Fibroblast of gingiva (primary cell): ENCODE measurements at regions not wholly inside any gene's neighbourhood (a gene's known extent, or its start where the extent isn't known, plus 50 kb on each side); places are given as distances from the start of the nearest gene placed in this dataset.

Source experiments
- DNase-seq: peaks from one replicate; pipeline ENCODE4 v3.0.0-alpha.2; 2011; ENCODE audit warnings: low read depth

DNA sequence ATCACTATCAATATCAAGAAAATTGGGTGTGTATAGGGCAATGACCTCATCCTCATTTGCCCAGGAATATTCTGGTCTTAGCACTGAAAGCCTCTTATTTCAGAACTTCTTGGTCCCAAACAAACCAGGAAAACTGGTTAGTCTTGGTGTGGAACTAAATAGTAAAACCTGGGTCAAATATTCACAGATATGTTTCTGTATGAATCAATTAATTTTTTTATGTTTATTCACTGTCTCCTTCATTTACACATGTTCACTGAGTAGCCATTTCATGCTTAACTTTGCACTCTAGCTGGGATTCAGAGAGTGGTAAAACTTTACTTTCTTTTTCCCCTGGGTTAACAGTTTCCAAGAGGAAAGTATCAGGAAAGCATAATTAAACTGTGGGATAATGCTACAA is 113.7 kb upstream of the PAPPA start:
- no peak for DNase-seq

DNA sequence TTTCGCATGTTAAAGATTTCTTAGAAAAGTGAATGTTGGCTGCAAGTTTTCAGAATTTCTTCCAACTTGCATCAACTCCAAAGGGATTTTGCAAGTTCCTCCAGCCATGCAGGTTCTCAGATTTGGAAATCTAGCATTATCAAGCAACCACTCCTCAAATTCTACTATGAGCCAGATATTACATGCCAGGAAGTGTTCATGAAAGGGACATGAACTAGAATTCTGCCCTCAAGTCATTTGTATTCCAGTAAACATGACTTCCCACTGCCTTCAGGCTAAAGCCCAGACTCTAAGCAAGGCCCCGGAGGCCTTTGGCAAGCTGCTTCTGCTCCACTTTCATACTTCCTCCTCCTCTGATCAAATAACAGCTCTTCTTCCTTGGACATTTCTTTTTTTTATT is 111.3 kb upstream of the PAPPA start:
- DNase-seq = peak; percentile 2

DNA sequence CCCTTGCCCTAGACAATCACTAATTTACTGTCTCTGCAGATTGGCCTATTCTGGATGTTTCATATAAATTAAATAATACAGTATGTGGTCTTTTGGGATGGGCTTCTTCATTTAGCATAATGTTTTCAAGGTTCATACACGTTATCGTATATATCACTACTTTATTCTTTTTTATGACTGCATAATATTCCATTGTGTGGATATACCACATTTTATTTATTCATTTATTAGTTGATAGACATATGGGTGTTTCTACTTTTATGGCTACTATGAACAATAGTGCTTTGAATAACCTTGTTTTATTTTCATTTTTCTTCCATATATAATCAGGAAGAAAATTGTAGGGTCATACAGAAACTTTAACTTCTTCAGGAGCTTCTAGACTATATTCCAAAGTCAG is 108.5 kb upstream of the PAPPA start:
- no peak for DNase-seq

DNA sequence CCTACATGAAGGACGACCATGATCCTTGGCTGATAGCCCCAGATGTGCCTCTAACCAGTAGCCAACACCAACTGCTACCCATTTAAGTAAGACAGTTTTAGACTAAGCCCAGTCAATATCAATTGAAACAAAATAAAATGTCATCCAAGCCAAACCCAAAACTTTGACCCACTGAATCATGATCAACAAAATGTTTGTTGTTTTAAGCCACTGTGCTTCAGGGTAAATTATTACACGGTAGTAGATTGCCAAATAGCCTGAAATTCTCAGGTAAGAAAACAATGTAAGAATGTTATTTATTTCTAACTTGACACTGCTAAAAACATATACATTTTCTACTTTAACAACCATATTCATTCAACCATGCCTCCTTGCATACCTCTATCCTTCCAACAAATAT is 105.5 kb upstream of the PAPPA start:
- no peak for DNase-seq

DNA sequence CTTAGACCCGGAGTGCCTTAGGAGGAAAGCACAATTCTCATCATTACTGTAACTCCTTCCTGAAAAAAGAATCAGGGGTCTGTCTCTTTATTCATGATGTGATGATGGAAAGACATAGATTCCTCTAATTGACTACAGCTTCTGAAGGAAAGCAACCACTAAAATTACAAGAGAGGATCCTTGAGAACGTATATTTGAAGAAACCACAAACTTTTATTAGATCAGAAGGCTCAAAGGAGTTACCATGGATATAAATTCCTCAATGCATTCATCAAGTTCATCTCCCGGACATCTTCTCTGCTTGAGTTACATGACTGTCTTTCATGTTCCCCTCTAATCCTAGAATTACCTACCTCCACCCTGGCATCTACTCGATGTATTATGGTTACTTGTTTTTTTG is 104.1 kb upstream of the PAPPA start:
- no peak for DNase-seq

DNA sequence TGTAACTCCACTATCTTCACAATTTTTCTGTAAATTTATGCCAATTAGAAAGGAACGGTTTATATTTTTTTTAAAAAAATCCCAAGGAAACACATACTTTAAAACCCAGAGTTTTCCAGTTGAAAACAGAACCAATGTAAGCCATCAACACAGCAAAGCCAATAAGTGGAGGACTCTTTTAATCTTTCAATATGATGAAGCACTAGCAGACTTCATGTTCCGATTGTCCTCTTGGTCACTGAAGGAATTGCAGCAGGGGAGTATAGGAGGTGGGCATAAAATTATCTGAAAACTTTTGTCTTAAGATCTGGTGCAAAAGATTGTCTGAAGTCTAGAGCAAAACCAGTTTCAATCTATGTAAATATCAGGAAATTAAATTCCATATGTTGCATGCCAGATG is 102.1 kb upstream of the PAPPA start:
- no peak for DNase-seq

DNA sequence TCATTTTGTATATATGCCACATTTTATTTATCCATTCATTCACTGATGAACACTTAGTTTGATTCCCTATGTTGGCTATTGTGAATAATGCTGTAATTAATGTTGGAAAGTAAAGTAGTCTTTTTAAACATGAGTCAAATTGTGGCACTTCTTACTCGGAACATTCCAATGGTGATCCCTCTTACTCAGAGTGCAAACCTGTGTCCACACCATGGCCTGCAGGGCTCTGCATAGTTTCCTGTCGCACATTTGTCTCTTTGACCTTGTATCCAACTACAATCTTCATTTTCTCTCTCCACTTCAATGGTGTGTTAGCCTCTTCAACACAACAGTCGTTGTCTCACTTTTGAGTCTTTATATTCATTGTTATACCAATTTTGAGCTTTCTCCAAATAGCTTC is 98.1 kb upstream of the PAPPA start:
- DNase-seq = no peak

DNA sequence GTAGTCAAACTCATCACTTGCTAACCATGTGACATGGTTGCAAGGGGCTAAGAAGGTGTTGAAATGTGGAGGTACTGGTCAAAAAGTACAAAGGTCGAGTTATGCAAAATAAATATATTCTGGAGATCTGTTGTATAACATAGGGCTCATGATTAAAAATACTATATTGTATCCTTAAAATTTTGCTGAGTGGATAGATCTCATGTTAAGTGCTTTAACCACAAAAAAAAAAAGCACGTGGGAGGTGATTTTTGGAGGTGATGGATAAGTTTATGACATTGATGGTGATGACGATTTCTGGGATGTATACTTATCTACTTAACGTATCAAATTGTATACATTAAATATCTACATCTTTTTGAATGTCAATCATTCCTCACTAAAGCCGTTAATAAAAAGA is 96.2 kb upstream of the PAPPA start:
- no peak for DNase-seq

DNA sequence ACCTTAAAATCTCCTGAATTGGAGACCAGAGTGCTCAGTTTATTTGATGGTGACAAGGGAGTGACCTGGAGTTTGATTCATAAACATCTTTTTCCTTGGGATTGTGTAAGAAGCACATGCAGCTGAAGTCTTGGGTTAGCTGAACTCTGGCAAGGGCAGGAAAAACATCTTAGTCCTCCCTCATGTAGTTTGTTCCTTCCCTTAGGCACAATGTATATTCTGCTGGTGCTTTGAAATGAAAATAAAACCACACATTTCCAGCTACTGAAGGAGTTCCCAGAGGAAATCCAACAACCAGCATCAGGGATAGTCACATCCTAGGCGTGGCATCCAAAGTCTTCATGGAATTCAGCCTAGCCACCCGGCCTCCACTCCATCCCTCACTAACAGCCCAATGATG is 95.2 kb upstream of the PAPPA start:
- peak; percentile 13 for DNase-seq

DNA sequence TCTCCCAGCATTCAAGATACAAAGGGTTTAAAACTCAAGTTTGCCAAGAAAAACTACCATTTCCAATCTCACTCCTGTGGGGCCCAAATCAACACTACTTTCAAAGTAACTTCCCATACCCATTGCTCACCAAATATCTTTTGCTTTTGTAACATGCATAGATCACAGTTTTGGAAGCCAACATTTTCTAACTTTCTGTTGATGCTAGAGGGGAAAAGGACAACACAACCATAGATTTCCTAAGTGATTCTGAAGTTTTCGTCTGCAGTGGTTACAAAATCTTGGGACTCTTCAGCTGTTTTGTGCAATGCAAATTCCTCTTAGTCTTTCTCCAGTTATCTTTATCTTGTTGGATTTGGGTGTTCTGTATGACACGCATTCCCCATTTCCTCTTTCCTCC is 94.1 kb upstream of the PAPPA start:
- peak; percentile 63 for DNase-seq

DNA sequence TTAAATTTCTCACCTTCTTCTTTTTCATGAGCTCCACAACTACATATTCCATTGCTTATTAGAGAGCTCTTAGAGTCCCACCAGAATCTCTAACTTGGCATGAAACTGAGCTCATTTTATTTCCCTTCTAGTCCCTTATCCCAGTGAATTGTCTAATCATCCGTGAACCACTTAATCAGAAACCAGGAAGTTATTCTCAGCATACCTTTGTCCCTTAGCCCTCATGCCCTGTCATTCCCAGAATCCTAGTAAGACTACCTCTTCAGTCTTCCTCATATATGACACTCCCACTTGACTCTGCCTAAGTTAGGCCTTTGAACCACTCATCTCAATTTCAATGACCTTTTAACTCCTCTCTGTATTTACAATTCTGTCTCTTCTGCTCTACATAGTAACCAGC is 93.0 kb upstream of the PAPPA start:
- DNase-seq = no peak

DNA sequence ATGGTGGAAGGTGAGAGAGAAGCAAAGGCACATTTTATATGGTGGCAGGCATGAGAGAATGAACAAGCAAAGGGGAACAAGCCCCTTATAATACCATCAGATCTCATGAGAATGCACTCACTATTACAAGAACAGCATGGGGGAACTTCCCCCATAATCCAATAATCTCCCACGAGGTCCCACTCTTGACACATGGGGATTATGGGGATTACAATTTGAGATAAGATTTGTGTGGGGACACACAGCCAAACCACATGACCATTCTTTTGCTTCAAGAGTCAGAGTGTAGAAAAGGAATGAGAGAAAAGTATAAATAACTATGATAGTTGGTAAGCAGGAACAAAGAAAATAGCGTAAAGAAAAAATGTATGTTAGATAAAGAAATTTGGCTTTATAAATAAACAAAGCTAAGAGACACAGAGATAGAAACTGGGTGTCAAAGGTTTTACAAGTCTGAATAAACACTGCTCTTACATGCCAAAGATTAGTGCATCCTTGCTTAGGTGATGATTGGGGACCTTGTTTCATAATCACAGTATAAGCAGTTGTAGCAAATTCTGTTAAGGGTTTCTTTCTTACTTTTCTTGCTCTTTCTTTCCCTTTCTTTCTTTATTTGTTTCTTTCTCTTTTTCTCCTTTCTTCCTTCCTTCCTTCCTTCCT is 91.9 kb upstream of the PAPPA start:
- DNase-seq = no peak

DNA sequence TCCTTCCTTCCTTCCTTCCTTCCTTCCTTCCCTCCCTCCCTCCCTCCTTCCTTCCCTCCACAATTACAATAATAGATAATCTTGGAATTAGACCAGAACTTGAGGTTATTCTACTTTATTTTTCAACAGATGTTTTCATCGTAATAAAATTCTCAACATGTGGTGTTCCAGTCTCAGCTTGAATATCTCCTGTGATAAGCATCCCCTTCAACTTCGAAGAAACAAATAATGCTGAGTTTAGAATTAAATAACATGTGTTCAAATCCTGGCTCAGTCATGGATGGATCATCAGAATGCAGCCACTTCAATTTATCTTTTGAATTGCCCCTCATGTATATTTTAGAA is 91.4 kb upstream of the PAPPA start:
- DNase-seq = no peak

DNA sequence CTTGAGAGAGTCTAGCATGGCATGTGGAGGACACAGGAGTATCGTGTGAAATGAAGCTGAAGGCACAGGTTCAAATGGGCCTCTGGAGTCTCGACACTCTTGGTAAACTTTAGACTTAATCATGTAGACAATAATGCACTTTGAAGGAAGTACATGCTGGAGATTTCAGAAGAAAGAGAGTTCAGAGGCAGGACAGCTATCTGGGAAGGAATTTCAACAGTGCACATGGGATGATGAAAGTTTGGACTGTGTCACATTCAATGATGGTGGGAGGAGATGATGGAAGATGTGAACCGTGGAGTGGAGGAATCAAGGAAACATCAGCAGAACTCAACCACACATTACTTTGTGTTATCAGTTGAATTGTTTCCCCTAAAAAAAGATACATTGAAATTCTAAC is 88.6 kb upstream of the PAPPA start:
- DNase-seq = peak; percentile 6

DNA sequence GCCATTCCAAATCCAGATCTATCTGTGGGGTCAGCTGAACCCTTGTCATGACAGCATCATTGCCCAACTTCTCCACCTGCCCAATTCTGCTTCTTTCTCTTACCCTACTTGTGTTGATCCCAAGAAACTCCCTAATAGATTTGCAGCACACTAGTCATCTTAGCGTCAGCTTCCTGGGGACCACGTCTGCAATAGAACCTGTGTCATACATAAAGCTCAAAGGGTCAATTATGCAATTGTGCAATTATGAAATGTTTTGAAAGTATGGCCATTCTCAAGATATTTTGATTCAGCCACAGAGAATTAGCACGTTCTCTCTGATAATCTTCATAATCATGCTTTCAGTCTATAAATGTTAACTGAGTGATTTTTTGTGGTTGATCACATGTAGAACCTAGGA is 87.4 kb upstream of the PAPPA start:
- no peak for DNase-seq

DNA sequence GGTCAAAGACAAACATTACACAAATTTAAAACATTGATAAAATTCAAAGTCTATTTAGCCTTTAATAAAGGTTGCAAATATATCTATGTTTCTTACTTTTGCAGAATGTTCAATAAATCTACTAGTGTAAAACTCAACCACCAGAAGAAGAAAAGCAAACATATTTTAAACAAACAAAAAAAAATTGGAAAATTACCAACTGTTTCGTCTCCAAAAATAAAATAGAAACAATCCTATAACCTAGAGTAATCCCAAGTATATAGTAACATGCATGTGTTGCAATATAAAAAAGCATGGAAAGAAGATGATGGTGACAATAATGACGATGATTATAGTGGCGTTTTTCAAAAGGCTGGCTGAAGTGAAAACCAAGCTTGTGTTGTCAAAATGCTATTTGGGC is 86.0 kb upstream of the PAPPA start:
- DNase-seq = no peak

DNA sequence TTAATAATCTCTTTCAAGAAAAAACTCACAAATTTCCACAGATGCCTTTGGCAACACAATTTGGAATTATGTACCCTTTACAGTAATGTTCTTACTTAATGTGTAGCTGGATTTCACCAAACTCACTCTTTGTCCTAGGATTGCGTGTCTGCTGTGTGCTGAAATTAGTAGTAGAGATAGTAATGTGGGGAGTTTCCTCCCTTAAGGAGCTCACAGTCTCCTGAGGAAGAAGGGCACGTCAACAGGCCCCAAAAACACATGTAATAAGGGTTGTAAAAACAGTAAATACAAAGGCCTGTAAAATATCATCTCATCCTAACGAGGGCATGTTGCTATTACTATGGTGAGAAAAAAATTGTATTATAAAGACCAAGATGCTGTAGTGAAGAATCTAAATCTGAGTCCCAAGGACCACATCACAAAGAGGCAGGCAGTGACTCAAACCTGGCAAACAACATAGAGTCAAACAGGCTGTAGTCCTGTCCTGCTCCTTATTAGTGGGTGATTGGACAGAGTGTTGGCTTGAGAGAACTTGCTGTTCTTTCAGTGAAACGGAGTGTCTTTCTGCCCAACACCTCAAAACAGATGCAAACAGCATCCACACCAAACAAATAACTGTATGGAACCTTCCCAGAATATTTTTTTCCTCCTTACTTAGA is 83.2 kb upstream of the PAPPA start:
- DNase-seq = no peak

DNA sequence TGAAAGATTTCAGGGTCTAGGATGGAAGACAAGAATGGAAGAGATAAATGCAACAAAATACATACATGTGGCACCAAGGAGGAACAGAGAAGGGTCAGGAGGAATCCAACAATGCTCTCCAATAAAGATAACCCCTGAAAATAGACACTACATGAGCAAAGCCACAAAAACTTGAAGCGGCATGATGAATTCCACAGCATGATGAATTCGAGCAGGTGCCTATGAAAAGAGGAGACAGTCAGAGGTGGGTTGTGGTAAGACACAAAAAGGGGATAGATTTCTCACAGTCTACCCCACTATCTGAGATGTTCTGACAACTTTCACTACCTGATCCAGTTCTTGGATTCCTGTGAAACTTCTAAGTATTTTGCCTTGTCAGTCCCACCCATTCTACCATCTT is 81.5 kb upstream of the PAPPA start:
- no peak for DNase-seq

DNA sequence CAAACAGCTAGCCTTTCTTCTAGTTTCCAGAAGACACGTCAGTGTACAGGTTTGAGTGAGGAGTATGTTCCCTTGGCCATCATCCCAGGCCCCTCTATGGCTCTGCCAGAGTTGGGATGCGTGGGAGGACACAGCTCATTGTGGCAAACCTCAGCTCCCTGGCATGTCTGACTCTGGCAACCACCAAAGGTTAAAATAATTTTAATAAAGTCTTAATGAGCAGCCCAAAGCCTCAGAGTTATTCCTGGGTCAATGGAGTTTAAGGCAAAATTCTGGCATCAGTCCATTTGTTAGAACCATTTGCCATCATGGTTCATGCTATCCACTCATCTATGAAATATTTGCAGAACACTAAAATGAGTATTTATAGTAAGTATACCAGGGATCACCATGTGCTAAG is 79.8 kb upstream of the PAPPA start:
- peak; percentile 16 for DNase-seq

DNA sequence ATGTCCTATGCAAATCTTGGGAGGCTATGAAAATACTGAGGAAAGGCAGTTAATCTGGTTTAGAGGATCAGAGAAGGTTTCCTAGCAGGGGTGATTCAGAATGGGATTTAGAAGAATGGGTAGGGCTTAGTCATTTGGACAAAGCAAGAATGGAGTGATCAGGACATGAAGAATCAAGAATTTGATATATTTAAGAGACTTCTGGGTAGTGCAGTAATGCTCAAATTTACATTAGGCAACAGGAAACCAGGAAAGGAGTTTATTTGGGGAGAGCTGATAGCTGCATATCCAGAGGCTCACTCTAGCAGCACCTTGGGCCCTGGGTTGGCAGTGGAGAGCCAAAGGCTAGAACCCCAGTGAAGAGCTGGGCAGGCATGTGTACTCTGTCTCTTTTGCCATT is 78.9 kb upstream of the PAPPA start:
- no peak for DNase-seq

DNA sequence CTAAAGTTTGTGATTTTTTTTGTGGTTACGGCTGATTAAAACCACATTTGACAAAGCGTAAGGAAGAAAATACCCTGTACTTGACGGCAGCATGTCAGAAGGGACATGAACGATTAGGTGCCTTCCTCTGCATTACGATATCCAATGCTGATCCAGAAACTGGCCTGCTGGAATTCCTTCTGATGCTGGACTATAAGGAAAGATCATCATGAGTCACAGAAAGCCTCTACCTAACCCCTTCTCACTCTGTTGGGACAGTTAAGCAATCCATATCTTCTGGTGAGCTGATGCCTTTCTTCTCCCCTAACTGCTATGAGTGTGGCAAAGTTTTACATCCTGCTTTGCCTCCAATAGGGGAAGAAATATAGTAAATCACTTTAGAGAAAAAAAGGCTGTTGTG is 78.4 kb upstream of the PAPPA start:
- DNase-seq = peak; percentile 56

DNA sequence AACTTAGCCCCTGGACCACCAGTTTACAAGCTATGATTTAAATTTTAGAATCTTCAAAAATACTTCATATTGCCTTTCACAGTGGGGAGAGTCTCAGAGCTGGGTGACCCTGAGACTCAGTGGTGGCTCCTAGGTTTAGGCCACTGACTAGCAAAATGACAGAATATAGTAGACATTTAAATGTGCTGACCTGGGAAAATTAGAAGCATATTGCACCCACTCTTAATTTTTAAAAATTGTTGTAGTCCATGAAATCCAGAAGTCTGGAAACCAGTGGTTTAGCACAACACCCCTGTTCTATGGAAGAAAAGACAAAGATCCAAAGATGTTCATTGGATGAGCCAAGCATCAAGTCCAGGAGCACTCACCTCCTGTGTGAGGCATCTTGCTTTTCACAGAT is 75.0 kb upstream of the PAPPA start:
- no peak for DNase-seq

DNA sequence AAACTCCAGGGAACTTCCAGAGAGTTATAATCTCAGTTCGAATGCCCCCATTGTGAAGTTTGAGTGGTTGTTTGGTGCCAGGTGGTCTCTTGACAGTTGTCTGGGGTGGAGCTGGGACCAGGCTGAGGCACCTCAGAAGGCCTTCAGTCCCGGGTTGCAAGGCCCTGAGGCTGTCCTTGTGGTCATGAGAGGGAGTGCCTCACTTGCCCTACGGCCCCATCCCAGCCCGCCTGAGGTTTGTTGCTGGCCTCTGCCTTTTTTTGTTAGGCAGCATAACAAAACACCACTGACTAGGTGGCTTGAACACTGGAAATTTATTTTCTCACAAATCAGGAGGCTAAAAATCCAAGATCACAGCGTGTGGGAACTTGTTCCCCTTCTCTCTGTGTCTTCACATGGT is 73.0 kb upstream of the PAPPA start:
- no peak for DNase-seq

DNA sequence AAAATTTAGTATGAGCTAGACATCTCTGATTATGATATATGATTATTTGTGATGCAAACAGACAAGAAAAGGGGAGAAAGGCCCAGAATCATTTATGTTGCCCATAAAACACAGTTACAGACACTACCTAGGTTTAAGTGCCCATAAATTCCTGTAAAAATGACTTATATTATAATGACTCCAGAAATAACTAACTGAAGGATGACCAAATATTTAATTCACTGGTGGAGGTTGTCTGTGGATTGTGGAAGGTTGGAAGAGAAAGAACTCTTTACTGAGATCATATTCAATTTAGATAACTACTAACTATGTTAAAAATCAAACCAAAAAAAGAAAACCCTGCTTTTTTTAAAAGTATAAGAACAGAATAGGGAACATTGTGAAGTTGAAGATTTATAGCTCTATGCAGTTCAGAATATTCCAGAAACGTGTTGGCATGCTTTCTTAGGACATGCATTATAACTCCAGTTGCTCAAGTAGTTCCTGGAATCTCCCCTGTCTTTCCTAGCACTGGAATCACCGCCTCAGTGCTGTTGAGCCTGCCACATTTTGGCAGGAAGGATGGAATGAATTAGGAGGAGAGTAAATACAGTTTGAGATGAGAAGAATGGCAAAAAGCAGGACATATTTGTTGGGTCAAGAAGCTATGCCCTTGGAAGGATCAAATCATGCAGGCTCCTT is 72.0 kb upstream of the PAPPA start:
- DNase-seq = peak; percentile 52
